ENCODE measurements at regions not wholly inside any gene's neighbourhood (a gene's known extent, or its start where the extent isn't known, plus 50 kb on each side); places are given as distances from the start of the nearest gene placed in this dataset.

DNA sequence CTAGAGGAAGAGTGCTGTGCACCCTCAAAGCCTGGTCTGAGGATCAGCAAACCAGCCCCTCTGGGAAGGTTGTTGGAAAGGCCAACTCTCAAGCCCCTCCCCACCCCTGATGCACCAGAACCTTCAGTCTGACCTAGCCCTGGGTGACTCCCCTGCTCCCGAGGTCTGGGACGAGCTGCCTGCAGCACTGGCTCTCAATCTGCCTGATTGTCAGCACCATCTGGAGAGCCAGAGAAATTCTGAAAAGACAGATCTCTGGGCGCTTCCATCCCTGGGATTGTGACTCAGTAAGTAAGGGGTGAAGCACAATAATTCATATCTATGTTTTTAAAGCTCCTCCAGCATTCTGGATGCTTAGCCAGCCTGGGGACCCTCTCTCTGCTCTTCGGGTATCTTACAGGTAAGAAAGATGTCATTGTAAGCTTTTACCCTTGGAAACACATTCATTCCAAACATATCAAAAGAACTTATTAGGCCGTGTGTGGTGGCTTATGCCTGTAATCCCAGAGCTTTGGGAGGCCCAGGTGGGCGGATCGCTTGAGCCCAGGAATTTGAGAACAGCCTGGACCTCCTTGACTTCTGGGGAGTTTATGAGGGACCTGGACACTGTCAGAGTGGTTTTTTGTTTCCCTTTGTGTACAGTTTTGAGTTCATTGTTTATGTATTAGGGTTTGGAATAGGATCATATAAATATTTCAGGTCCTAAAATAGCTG is 147.5 kb downstream of the KCNJ12 start:
- Mint-ChIP-seq H3K4me1 (no peaks in the 10 kb centered on the region), H3K27ac (peak overlapping the region in 1 of 8 donors; percentile 47), H3K27me3 (peaks cover 10 to 23% of the 10 kb centered on the region in 2 donors), H3K9me3 (no peaks in the 10 kb centered on the region), H3K36me3 (no peaks in the 10 kb centered on the region), H3K4me3 (no peak overlapping the region)
- ChIA-PET POLR2A (interaction anchor here (0.6 kb wide), 1 partner anchor 248 kb away, joined by 3 read pairs; no protein-coding TSS in a partner anchor), CTCF (interaction anchor here (2.3 kb wide), 1 partner anchor 11 kb away, joined by 11 read pairs; no protein-coding TSS in a partner anchor)
- no peaks in the 10 kb centered on the region for H3K36me3 ChIP-seq (ENCODE audit: insufficient read depth, low read length)
- H3K4me1 ChIP-seq (ENCODE audit: insufficient read depth, low read length) = no peaks in the 10 kb centered on the region
- no peak overlapping the region for H3K27ac ChIP-seq (ENCODE audit: low read depth, low read length)
- no peak overlapping the region for H3K4me3 ChIP-seq (ENCODE audit: low read length)
- H3K9me3 ChIP-seq (ENCODE audit: low read length) = no peaks in the 10 kb centered on the region
- no peak for DNase-seq
- H3K27me3 ChIP-seq (ENCODE audit: insufficient read depth, low read length, poor library complexity, severe bottlenecking) = no peaks in the 10 kb centered on the region

DNA sequence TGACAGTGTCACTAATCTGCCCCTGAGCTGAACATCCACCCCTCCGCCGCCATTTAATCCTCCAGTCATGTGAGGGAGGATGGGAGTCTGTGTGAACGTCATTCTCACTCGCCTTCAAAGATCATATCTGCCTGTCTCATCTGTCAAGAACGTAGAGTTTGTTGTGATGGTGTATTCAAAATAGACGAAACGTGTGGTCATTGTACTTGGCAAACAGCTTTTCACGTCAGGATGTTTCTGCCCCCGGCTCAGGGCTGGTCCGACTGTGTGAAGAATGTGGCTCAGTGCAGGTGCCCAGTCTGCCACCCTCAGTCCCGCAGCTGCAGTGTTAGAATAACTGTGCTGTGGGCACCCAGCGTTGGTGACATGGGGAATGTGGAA is 148.0 kb downstream of the KCNJ12 start:
- POLR2A ChIA-PET = interaction anchor here (0.6 kb wide), 1 partner anchor 249 kb away, joined by 3 read pairs; no protein-coding TSS in a partner anchor
- no peaks in the 10 kb centered on the region for H3K9me3 Mint-ChIP-seq
- no peak for DNase-seq
- CTCF ChIA-PET = interaction anchor here (2.3 kb wide), 1 partner anchor 11 kb away, joined by 11 read pairs; no protein-coding TSS in a partner anchor
- no peak overlapping the region for H3K4me3 Mint-ChIP-seq
- H3K36me3 ChIP-seq (ENCODE audit: insufficient read depth, low read length) = no peaks in the 10 kb centered on the region
- H3K27me3 Mint-ChIP-seq = peaks cover 10 to 22% of the 10 kb centered on the region in 2 donors
- H3K27ac ChIP-seq (ENCODE audit: low read depth, low read length) = no peak overlapping the region
- H3K36me3 Mint-ChIP-seq = no peaks in the 10 kb centered on the region
- H3K27me3 ChIP-seq (ENCODE audit: insufficient read depth, low read length, poor library complexity, severe bottlenecking) = no peaks in the 10 kb centered on the region
- H3K4me3 ChIP-seq (ENCODE audit: low read length) = no peak overlapping the region
- no peak overlapping the region for H3K27ac Mint-ChIP-seq
- no peaks in the 10 kb centered on the region for H3K4me1 Mint-ChIP-seq
- H3K9me3 ChIP-seq (ENCODE audit: low read length) = no peaks in the 10 kb centered on the region
- H3K4me1 ChIP-seq (ENCODE audit: insufficient read depth, low read length) = no peaks in the 10 kb centered on the region

DNA sequence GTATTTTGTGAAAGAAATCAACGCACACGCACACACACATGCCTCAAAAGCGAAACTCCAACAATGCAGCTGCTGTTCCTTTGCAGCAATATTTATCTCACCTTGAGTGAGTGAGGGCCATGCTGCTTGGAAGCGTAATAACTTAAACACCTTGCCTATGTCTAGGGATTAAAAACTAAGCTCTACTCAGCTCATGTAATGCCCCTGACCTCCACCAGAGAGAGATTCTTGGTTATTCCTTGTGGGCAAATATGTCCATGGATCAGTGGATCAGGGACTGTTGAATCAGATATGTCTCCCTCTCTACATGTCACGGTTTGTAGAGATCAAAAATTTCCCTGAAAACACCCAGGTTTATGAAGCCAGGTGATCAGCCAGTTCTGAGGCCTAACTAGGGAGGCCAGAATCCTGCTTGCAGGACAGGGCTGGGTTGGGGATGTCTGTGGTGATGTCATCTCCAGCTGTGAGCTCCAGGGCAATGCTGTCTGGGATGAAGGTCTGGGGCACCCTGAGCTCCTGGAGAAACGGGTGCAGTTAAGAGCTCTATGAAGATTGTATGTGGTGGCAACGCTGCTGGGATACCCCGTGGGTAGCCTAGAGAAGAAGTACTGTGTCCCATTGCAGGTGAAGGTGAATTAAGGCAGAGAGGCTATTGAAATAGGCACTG is 149.4 kb downstream of the KCNJ12 start:
- H3K9me3 Mint-ChIP-seq = no peaks in the 10 kb centered on the region
- no peaks in the 10 kb centered on the region for H3K9me3 ChIP-seq (ENCODE audit: low read length)
- ChIA-PET POLR2A (no interaction called here), CTCF (no interaction called here)
- no peaks in the 10 kb centered on the region for H3K4me1 Mint-ChIP-seq
- H3K27ac ChIP-seq (ENCODE audit: low read depth, low read length) = no peak overlapping the region
- no peak for DNase-seq
- H3K4me1 ChIP-seq (ENCODE audit: insufficient read depth, low read length) = no peaks in the 10 kb centered on the region
- no peaks in the 10 kb centered on the region for H3K36me3 ChIP-seq (ENCODE audit: insufficient read depth, low read length)
- no peak overlapping the region for H3K4me3 ChIP-seq (ENCODE audit: low read length)
- H3K4me3 Mint-ChIP-seq = no peak overlapping the region
- no peaks in the 10 kb centered on the region for H3K36me3 Mint-ChIP-seq
- H3K27ac Mint-ChIP-seq = no peak overlapping the region
- peaks cover 10 to 22% of the 10 kb centered on the region in 2 donors for H3K27me3 Mint-ChIP-seq
- no peaks in the 10 kb centered on the region for H3K27me3 ChIP-seq (ENCODE audit: insufficient read depth, low read length, poor library complexity, severe bottlenecking)

DNA sequence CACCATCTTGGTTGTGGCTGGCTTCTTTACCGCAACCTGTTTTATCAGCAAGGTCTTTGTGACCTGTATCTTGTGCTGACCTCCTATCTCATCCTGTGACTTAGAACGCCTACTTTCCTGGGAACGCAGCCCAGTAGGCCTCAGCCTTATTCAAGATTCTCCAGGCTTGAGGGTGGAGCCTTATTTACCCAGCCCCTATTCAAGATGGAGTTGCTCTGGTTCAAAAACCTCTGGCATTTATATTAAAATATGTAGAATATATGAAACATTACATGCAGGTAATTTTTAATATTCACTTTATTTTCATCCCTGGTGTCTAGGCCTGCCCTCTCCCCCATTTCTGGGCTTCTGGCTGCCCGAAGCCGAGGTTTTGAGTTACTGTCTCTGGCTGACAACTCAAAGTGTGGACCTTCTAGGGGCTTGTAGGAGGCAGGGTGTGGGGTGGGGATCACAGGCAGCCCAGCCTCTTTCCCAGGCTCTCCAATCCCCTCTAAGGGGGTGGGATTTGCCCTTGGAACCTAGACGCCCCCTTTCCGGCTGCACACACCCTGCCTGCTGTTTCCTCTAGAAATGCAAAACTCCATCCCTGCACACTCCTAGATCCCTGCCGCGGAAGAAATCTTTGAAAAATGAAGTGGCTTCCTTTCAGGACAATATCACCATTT is 152.0 kb downstream of the KCNJ12 start:
- Mint-ChIP-seq H3K4me1 (peaks cover 6 to 11% (median 6%) of the 10 kb centered on the region in 3 donors), H3K4me3 (no peak overlapping the region), H3K27me3 (peaks cover 5 to 6% of the 10 kb centered on the region in 2 donors), H3K36me3 (peaks cover 0 to 2% (median 0%) of the 10 kb centered on the region in 3 donors), H3K9me3 (no peaks in the 10 kb centered on the region), H3K27ac (no peak overlapping the region)
- ChIA-PET CTCF (no interaction called here), POLR2A (interaction anchor here (0.6 kb wide), 1 partner anchor 427 kb away, joined by 14 read pairs; no protein-coding TSS in a partner anchor)
- DNase-seq = no peak
- Histone ChIP-seq H3K4me3 (ENCODE audit: low read length) (no peak overlapping the region), H3K4me1 (ENCODE audit: insufficient read depth, low read length) (peaks cover 6% of the 10 kb centered on the region), H3K27me3 (ENCODE audit: insufficient read depth, low read length, poor library complexity, severe bottlenecking) (no peaks in the 10 kb centered on the region), H3K36me3 (ENCODE audit: insufficient read depth, low read length) (no peaks in the 10 kb centered on the region), H3K27ac (ENCODE audit: low read depth, low read length) (no peak overlapping the region), H3K9me3 (ENCODE audit: low read length) (no peaks in the 10 kb centered on the region)

DNA sequence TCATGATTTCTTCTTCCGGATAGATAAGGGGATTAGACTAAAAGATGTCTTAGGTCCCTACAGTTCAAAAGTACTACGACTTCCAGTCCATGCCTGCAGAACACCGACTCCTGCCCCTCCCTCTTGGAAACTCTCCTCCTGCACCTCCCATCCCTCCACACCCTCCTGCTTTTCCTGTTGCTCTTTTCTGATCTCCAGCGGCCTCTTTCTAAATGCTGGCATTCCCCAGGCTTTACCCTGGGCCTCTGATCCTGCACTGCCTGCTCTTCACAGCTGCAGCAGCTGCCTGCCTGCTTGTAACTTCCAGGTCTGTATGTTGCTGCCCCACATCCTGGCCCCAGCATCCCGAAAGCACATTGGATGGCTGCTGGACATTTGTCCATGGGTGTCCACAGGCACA is 154.2 kb downstream of the KCNJ12 start:
- no peak overlapping the region for H3K27ac ChIP-seq (ENCODE audit: low read depth, low read length)
- H3K4me1 ChIP-seq (ENCODE audit: insufficient read depth, low read length) = peaks cover 12% of the 10 kb centered on the region
- no peaks in the 10 kb centered on the region for H3K27me3 ChIP-seq (ENCODE audit: insufficient read depth, low read length, poor library complexity, severe bottlenecking)
- no peak overlapping the region for H3K4me3 ChIP-seq (ENCODE audit: low read length)
- Mint-ChIP-seq H3K36me3 (peaks cover 6 to 12% (median 8%) of the 10 kb centered on the region in 3 donors), H3K27me3 (peaks cover 3% of the 10 kb centered on the region in 2 donors), H3K27ac (no peak overlapping the region), H3K4me1 (peaks cover 10 to 16% (median 11%) of the 10 kb centered on the region in 3 donors), H3K4me3 (no peak overlapping the region), H3K9me3 (no peaks in the 10 kb centered on the region)
- POLR2A ChIA-PET = no interaction called here
- no peak for DNase-seq
- CTCF ChIA-PET = no interaction called here
- no peaks in the 10 kb centered on the region for H3K36me3 ChIP-seq (ENCODE audit: insufficient read depth, low read length)
- no peaks in the 10 kb centered on the region for H3K9me3 ChIP-seq (ENCODE audit: low read length)

DNA sequence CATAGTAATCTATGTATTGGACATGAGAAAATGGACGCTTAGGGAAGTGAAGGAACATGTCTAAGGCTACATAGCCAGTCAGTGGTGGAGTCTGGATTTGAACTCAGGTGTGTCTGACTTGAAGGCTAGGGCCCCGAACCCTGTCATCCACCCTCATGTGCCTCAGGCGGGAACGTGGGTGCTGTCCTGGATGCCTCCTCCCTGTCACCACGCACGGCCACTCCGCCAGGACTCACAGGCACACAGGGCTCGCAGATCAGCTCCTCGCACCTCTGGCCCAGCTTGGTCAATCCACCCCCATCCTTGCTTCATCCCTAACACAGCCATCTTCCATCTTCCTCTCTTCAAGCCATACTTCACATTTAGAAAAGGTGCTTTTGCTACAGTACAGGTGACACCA is 154.7 kb downstream of the KCNJ12 start:
- Histone ChIP-seq H3K4me1 (ENCODE audit: insufficient read depth, low read length) (peaks cover 12% of the 10 kb centered on the region), H3K27me3 (ENCODE audit: insufficient read depth, low read length, poor library complexity, severe bottlenecking) (no peaks in the 10 kb centered on the region), H3K27ac (ENCODE audit: low read depth, low read length) (no peak overlapping the region), H3K9me3 (ENCODE audit: low read length) (no peaks in the 10 kb centered on the region), H3K4me3 (ENCODE audit: low read length) (no peak overlapping the region), H3K36me3 (ENCODE audit: insufficient read depth, low read length) (no peaks in the 10 kb centered on the region)
- Mint-ChIP-seq H3K9me3 (peaks cover 0 to under 1% (median 0%) of the 10 kb centered on the region in 5 donors), H3K4me3 (no peak overlapping the region), H3K4me1 (peaks cover 10 to 16% (median 12%) of the 10 kb centered on the region in 3 donors), H3K27me3 (peaks cover 2 to 3% of the 10 kb centered on the region in 2 donors), H3K27ac (no peak overlapping the region), H3K36me3 (peaks cover 8 to 13% (median 11%) of the 10 kb centered on the region in 3 donors)
- ChIA-PET CTCF (no interaction called here), POLR2A (no interaction called here)
- DNase-seq = no peak

DNA sequence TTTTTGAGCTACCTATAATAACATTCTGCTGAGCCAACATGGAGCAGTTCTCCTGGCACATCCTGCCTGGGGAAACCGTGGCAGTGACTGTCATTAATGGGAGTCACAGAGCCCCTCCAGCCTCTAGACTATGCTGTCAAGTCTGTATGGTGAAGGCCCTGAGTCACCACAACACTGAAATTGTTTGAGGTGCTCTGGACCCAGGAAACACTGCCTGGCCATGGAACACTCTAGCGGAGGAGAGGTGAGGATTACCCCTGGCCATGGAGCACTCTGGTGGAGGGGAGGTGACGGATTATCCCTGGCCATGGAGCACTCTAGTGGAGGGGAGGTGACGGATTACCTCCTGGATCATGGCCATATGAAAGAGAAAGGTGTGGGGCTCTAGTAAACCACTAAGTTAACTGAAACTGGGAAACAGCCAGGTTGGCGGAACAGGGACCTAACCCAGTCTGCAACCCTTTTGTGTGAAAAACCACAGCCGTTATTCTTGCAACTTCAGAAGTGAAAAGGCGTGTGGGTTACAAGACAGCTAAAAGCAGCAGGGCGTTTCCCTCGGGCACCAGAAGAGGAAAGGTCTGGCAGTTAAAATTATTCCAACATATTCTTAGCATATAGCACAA is 156.7 kb downstream of the KCNJ12 start:
- peaks cover 0 to 3% of the 10 kb centered on the region in 2 donors for H3K27me3 Mint-ChIP-seq
- peaks cover 11 to 20% (median 16%) of the 10 kb centered on the region in 3 donors for H3K36me3 Mint-ChIP-seq
- H3K4me3 ChIP-seq (ENCODE audit: low read length) = no peak overlapping the region
- DNase-seq = no peak
- H3K27ac ChIP-seq (ENCODE audit: low read depth, low read length) = no peak overlapping the region
- H3K27me3 ChIP-seq (ENCODE audit: insufficient read depth, low read length, poor library complexity, severe bottlenecking) = no peaks in the 10 kb centered on the region
- H3K36me3 ChIP-seq (ENCODE audit: insufficient read depth, low read length) = no peaks in the 10 kb centered on the region
- H3K27ac Mint-ChIP-seq = no peak overlapping the region
- H3K9me3 ChIP-seq (ENCODE audit: low read length) = no peaks in the 10 kb centered on the region
- H3K4me3 Mint-ChIP-seq = peak overlapping the region in 1 of 7 donors; percentile 12
- peaks cover 10 to 16% (median 12%) of the 10 kb centered on the region in 3 donors for H3K4me1 Mint-ChIP-seq
- peaks cover 12% of the 10 kb centered on the region for H3K4me1 ChIP-seq (ENCODE audit: insufficient read depth, low read length)
- H3K9me3 Mint-ChIP-seq = peaks cover 3 to 16% (median 10%) of the 10 kb centered on the region in 5 donors
- POLR2A ChIA-PET = no interaction called here
- CTCF ChIA-PET = interaction anchor here (1.3 kb wide), 1 partner anchor 10 kb away, joined by 3 read pairs; no protein-coding TSS in a partner anchor

All from CD8-positive, alpha-beta memory T cell (primary cell).